ENCODE measurements at regions not wholly inside any gene's neighbourhood (a gene's known extent, or its start where the extent isn't known, plus 50 kb on each side); places are given as distances from the start of the nearest gene placed in this dataset.

DNA sequence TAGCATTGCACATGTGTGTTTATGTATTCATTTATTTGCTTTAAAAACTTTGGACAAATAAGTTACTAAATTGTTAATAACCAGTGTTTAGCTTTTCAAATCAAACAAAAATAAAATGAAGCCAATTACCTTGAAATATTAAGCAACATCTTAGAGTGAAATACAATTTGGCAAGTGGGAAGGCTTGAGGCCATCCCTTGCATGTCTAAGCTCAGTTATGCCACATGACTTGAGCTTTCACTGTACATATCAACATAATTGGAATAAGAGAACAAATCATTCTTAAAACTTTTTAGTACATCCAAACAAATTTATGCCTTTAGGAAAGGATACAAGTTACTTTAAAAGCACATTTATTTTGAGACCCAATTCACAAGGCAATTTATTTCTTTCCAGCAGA lies 640.6 kb downstream of the SPRY1 start:
- H3K4me1 Mint-ChIP-seq, result peaks cover 28% of the 10 kb centered on the region
- TF ChIP-seq, protein P1, sequence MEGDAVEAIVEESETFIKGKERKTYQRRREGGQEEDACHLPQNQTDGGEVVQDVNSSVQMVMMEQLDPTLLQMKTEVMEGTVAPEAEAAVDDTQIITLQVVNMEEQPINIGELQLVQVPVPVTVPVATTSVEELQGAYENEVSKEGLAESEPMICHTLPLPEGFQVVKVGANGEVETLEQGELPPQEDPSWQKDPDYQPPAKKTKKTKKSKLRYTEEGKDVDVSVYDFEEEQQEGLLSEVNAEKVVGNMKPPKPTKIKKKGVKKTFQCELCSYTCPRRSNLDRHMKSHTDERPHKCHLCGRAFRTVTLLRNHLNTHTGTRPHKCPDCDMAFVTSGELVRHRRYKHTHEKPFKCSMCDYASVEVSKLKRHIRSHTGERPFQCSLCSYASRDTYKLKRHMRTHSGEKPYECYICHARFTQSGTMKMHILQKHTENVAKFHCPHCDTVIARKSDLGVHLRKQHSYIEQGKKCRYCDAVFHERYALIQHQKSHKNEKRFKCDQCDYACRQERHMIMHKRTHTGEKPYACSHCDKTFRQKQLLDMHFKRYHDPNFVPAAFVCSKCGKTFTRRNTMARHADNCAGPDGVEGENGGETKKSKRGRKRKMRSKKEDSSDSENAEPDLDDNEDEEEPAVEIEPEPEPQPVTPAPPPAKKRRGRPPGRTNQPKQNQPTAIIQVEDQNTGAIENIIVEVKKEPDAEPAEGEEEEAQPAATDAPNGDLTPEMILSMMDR (IDR thresholded peaks at IDR 0.05; ENCODE audit: unreplicated experiment in 3 of 3), result no peak
- no peaks in the 10 kb centered on the region for H3K36me3 Mint-ChIP-seq (ENCODE audit: low read depth)
- H3K27me3 Mint-ChIP-seq (ENCODE audit: low read depth), result peaks cover 3% of the 10 kb centered on the region
- H3K4me3 Mint-ChIP-seq, result no peak overlapping the region
- peak overlapping the region; percentile 51 to 82 (median 72) for H3K27ac Mint-ChIP-seq
- peaks cover 16% of the 10 kb centered on the region for H3K9me3 Mint-ChIP-seq

DNA sequence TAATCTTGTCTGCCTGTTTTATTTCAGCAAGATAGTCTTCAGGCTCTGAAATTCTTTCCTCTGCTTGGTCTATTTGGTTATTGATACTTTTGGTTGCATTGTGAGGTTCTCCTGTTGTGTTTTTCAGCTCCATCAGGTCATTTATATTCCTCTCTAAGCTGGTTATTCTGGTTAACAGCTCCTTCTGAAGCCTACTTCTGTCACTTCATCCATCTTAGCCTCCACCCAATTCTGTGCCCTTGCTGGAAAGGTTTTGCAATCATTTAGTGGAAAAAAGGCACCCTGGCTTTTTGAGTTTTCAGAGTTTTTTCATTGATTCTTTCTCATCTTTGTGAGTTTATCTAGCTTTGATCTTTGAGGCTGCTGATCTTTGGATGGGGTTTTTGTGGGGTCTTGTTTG lies 647.7 kb downstream of the SPRY1 start:
- Mint-ChIP-seq H3K4me3 (no peak overlapping the region), H3K4me1 (no peaks in the 10 kb centered on the region), H3K27ac (no peak overlapping the region), H3K36me3 (ENCODE audit: low read depth) (peaks cover 10% of the 10 kb centered on the region), H3K9me3 (peaks cover 38% of the 10 kb centered on the region), H3K27me3 (ENCODE audit: low read depth) (peaks cover 3% of the 10 kb centered on the region)
- TF ChIP-seq, protein P1 (IDR thresholded peaks at IDR 0.05; ENCODE audit: unreplicated experiment in 3 of 3), result no peak

DNA sequence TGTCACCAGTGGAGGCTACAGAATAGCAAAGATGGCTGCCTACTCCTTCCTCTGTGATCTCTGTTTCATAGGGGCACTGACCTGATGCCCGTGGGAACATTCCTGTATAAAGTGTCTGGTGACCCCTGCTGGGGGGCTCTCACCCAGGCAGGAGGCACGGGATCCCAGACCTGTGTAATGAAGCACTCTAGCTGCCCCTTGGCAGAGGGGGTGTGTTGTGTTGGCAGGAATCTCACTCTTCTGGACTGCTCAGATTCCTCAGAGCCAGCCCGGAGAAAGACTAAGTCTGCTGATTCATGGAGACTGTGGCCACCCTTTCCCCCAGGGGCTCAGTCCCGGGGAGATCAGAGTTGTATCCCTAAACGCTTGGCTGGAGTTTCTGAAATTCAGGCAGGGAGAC lies 648.3 kb downstream of the SPRY1 start:
- Mint-ChIP-seq H3K4me3 (no peak overlapping the region), H3K36me3 (ENCODE audit: low read depth) (peaks cover 10% of the 10 kb centered on the region), H3K27me3 (ENCODE audit: low read depth) (peaks cover under 1% of the 10 kb centered on the region), H3K27ac (no peak overlapping the region), H3K9me3 (peaks cover 36% of the 10 kb centered on the region), H3K4me1 (no peaks in the 10 kb centered on the region)
- TF ChIP-seq, protein P1 (IDR thresholded peaks at IDR 0.05; ENCODE audit: unreplicated experiment in 3 of 3), result no peak

DNA sequence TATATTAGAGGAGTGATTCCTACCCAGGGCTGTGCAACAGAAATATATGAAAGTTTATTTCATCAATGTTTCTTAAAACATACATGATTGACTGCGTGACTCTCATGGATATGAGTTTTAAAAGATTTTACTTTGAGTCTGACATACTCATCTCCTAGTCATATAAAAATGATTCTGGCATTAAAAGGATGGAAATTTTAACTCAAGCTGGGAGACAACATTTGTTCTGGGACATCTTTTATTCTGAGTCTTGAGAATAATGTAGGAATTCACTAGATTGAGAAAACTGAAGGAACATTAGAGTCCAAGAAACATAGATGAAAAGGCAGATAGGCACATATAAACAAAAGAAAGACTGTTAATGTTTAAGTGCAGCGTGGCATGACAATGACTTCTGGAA lies 649.6 kb downstream of the SPRY1 start:
- H3K27ac Mint-ChIP-seq, result no peak overlapping the region
- TF ChIP-seq, protein P1 (IDR thresholded peaks at IDR 0.05; ENCODE audit: unreplicated experiment in 3 of 3), result no peak
- H3K9me3 Mint-ChIP-seq, result peaks cover 30% of the 10 kb centered on the region
- H3K27me3 Mint-ChIP-seq (ENCODE audit: low read depth), result no peaks in the 10 kb centered on the region
- H3K4me1 Mint-ChIP-seq, result no peaks in the 10 kb centered on the region
- H3K36me3 Mint-ChIP-seq (ENCODE audit: low read depth), result peaks cover 10% of the 10 kb centered on the region
- no peak overlapping the region for H3K4me3 Mint-ChIP-seq

DNA sequence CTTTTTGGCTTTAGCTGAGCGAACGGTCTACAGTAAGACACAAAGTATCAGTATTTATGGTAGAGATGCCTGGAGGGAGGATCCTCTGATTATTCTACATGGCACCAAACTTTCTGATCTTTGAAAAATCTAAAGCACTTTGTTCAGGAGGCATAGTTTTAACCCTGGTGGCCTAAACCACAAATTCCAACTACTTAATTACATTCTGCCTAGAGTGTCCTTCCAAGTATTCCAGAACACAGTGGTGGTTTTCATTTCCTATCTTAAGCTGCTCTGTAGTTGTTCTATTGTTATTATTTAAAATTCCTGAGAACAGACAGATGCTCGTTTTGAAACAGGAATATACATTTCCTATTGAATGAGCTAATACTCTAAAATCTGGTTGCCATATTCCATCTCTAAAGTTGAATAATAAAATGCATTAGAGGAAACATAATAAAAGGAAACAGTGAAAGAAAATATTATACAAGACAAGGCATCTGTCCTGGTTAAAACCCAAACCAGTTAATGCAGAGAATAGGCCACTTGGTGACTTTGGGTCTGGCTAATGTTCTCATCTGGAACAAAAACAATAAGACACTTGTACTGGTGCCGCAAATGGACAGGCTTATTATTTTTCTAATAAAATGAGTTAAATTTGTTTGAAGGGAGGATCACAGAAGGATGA lies 657.4 kb downstream of the SPRY1 start:
- Mint-ChIP-seq H3K4me3 (no peak overlapping the region), H3K27ac (no peak overlapping the region), H3K27me3 (ENCODE audit: low read depth) (no peaks in the 10 kb centered on the region), H3K36me3 (ENCODE audit: low read depth) (no peaks in the 10 kb centered on the region), H3K4me1 (no peaks in the 10 kb centered on the region), H3K9me3 (peaks cover 14% of the 10 kb centered on the region)
- TF ChIP-seq, protein P1 (IDR thresholded peaks at IDR 0.05; ENCODE audit: unreplicated experiment in 3 of 3), result no peak

DNA sequence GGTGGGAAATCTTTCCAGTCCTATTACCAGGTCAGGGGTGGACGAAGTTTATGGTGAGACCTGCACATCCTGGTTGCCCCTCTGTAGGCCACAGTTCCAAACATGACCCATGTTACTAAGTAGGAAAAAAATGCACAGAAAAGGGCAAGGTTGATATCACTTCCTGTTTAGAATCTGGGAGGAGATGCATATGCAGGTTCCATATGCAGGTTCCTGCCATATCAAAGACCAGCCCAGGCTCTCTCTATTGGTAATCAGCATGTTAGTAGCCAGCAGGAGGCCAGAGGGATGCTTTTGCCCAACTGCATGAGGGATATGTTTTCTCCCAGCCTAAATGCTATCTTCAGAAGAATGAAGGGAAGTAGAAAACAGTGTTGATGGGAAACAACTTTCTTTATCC lies 657.2 kb downstream of the ANKRD50 start:
- Mint-ChIP-seq H3K27me3 (ENCODE audit: low read depth) (no peaks in the 10 kb centered on the region), H3K4me1 (peaks cover 5% of the 10 kb centered on the region), H3K36me3 (ENCODE audit: low read depth) (no peaks in the 10 kb centered on the region), H3K4me3 (no peak overlapping the region), H3K27ac (no peak overlapping the region), H3K9me3 (peaks cover 14% of the 10 kb centered on the region)
- TF ChIP-seq, protein P1 (IDR thresholded peaks at IDR 0.05; ENCODE audit: unreplicated experiment in 3 of 3), result no peak
